Smooth muscle cell (in vitro differentiated cells): ENCODE measurements at regions not wholly inside any gene's neighbourhood (a gene's known extent, or its start where the extent isn't known, plus 50 kb on each side); places are given as distances from the start of the nearest gene placed in this dataset.
"Not testable (repeated sequence)": the region's sequence is repeated elsewhere in the genome, so short reads cannot be mapped to it uniquely, and the experiment has no call there.

Experiments
- DNase-seq: peaks from one replicate; lab custom pipeline; 2025; ENCODE audit not compliant: unreplicated experiment; lab: John Stamatoyannopoulos, UW
- H2AFZ ChIP-seq: fragments of 200-600 bp; sonication (generic); 2 replicates; pipeline ENCODE4 v1.6.0; 2016; ENCODE audit warnings: antibody characterized with exemption, low read depth, mild to moderate bottlenecking
- H3F3A ChIP-seq: fragments of 200-600 bp; sonication (generic); 2 replicates; pipeline ENCODE4 v1.6.0; 2017; ENCODE audit warnings: antibody characterized with exemption, low read depth
- H3K27ac ChIP-seq: fragments of 200-600 bp; sonication (generic); 2 replicates; pipeline ENCODE4 v1.5.1; 2016; ENCODE audit warnings: low read depth, mild to moderate bottlenecking
- H3K27me3 ChIP-seq: fragments of 200-600 bp; sonication (generic); 2 replicates; pipeline ENCODE4 v1.6.1; 2016; ENCODE audit warnings: low read depth, mild to moderate bottlenecking
- H3K36me3 ChIP-seq: fragments of 200-600 bp; sonication (generic); 2 replicates; pipeline ENCODE4 v1.5.1; 2016; ENCODE audit warnings: low read depth
- H3K4me1 ChIP-seq: fragments of 200-600 bp; sonication (generic); 2 replicates; pipeline ENCODE4 v1.5.1; 2016; ENCODE audit warnings: low read depth
- H3K4me2 ChIP-seq: fragments of 200-600 bp; sonication (generic); 2 replicates; pipeline ENCODE4 v1.6.0; 2016; ENCODE audit warnings: mild to moderate bottlenecking
- H3K4me3 ChIP-seq: fragments of 200-600 bp; sonication (generic); 2 replicates; pipeline ENCODE4 v1.5.1; 2016; ENCODE audit warnings: mild to moderate bottlenecking
- H3K79me2 ChIP-seq: fragments of 200-600 bp; sonication (generic); 2 replicates; pipeline ENCODE4 v1.6.0; 2016; ENCODE audit warnings: low read depth, mild to moderate bottlenecking
- H3K9ac ChIP-seq: fragments of 200-600 bp; sonication (generic); 2 replicates; pipeline ENCODE4 v1.6.0; 2016; ENCODE audit warnings: low read depth
- H3K9me3 ChIP-seq: fragments of 200-600 bp; sonication (generic); replicated peaks from 2 replicates; pipeline ENCODE4 v1.5.1; 2016; ENCODE audit warnings: low read depth
- H4K20me1 ChIP-seq: fragments of 200-600 bp; sonication (generic); 2 replicates; pipeline ENCODE4 v1.6.0; 2016; ENCODE audit warnings: low read depth
- WGBS: methylation state at CpG from one replicate; pipeline ENCODE4 v1.1.7; 2016; ENCODE audit warnings: low lambda C conversion rate; 5-methylcytosine and 5-hydroxymethylcytosine counted together

DNA sequence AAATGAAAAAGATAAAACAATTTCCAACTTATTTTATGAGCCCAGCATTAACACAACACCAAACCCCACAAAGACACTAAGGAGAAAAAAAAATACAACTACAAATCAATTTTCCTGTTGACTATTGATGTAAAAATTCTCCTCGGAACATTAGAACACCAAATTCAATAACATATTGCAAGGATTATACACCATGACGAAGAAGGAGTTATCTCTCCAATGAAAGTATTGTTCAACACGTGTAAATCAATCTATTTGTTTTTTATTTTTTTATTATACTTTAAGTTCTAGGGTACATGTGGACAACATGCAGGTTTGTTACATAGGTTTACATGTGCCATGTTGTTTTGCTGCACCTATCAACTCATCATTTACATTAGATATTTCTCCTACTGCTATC lies 1632.3 kb downstream of the SPATA31A7 start:
- not testable (repeated sequence) for H3K9ac ChIP-seq, DNase-seq, H3K36me3 ChIP-seq, H3F3A ChIP-seq, H3K27ac ChIP-seq, H4K20me1 ChIP-seq, H3K9me3 ChIP-seq, H2AFZ ChIP-seq, H3K4me2 ChIP-seq, H3K4me3 ChIP-seq, H3K4me1 ChIP-seq, H3K79me2 ChIP-seq
- 39% methylated on average over 3 of the region's 3 CpGs for WGBS
- peaks cover 18% of the 10 kb centered on the region for H3K27me3 ChIP-seq

DNA sequence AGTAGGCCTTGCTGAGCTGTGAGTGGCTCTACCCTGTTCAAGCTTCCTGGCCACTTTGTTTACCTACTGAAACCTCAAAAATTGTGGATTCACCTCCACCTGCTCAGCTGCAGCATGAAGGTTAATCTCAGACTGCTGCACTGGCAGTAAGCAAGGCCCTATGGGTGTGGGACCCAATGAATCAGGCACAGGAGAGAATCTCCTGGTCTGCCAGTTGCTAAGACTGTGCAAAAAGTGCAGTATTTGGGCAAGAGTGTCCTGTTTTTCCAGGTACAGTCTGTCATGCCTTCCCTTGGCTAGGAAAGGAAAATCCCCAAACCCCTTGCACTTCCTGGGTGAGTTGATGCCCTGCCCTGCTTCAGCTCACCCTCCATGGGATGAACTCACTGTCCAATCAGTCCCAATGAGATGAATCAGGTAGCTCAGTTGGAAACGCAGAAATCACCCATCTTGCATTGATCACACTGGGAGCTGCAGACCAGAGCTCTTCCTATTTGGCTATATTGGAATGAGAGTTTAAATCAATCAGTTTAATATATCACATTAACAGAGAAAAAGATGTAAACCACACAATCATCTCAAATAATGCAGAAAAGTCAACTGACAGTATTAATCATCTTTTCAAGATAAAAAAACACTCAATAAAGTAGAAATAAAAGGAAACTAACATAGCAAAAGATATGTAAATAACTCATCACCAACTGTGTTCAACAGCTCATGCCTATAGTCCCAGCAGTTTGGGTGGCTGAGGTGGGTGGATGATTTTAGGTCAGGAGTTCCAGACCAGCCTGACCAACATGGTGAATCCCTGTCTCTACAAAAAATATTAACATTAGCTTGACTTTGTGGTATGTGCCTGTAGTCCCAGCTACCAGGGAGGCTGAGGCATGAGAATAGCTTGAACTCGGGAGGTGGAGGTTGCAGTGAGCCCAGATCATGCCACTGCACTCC lies 1638.4 kb downstream of the SPATA31A7 start:
- DNase-seq, H3K9ac ChIP-seq, H3K4me1 ChIP-seq, H2AFZ ChIP-seq, H3F3A ChIP-seq, H3K36me3 ChIP-seq, H4K20me1 ChIP-seq, H3K4me2 ChIP-seq, H3K79me2 ChIP-seq, H3K4me3 ChIP-seq, H3K27ac ChIP-seq, H3K9me3 ChIP-seq: not testable (repeated sequence)
- WGBS = 41% methylated on average over 2 of the region's 2 CpGs
- H3K27me3 ChIP-seq = peaks cover 47% of the 10 kb centered on the region

DNA sequence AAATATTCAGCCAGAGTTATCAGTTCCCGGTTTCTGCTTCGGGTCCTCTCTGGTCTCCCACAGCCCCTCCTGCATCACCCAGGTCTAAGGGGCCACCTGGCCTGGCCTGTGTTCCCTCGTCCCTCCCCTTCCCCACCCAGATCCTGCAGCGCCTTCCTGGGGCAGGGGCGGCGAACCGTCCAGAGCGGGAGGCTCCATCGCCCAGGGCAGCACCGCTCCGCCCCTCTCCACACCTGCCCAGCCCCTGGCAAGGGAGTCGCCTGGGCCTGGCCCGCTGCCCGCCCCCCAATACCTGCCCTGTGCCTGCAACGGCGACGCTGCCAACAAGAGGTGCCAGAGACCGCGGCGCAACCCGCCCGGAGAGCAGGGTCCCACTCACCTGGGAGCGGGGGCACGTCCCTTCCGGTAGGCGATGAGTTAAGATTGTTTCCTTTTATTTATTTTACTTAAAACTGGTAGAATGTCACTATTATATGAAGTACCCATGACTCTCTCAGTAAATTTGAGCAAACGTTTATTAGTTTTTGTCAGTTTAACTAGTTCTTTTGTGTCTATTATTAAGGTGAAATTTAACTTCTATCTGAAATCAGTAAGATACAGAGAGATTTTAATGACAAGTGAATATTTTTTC lies 1641.1 kb downstream of the SPATA31A7 start:
- not testable (repeated sequence) for H3K4me1 ChIP-seq, H3K36me3 ChIP-seq, H3K27ac ChIP-seq, H3K4me3 ChIP-seq, DNase-seq, H3K9me3 ChIP-seq, H3K9ac ChIP-seq, H3K79me2 ChIP-seq, H4K20me1 ChIP-seq, H3F3A ChIP-seq, H3K4me2 ChIP-seq, H2AFZ ChIP-seq
- WGBS = 15% methylated on average over 27 of the region's 27 CpGs
- peaks cover 63% of the 10 kb centered on the region for H3K27me3 ChIP-seq

DNA sequence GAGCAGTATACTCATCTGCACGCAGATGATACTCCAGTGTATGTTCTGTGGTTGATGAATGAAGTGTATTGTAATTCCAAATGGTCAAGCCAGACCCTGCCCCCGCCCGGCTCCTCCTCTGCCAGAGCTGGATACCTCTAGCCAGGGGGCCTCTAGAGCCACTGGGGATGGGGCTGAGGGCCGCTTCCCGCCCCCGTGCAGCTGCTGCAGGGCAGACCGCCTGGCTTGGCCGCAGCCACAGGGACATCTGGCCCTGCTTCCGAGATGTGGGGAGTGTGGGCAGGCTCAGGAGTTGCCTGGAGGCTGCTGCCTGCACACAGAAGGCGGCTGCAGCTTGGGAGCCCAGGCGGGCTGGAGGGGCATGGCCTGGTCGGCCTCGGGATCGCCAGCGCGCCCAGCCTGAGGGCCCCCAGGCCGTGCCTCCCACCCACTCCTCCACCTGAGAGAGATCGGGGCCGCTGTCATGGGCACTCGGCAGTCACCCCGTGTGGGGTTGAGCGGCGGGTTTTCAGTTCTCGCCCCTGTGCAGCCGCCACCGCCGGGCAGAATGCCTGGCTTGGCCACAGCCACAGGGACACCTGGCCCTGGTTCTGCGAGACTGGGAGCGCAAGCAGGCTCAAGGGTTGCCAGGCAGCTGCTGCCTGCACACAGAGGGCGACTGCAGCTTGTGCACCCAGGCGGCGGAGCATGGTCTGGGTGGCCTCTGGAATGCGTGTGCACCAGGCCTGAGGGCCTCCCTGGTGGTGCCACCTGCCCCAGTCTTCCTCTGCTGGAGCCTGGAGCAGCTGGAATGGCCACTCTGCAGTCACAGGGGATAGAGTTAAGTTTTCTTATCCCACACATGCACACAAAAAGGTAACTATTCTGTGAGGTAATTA lies 1643.7 kb downstream of the SPATA31A7 start:
- not testable (repeated sequence) for H3K36me3 ChIP-seq, H3K4me3 ChIP-seq, H3K9ac ChIP-seq, H3K27ac ChIP-seq, H4K20me1 ChIP-seq, H3K4me1 ChIP-seq, H3K79me2 ChIP-seq, H2AFZ ChIP-seq, H3K4me2 ChIP-seq, H3K9me3 ChIP-seq, H3F3A ChIP-seq, DNase-seq
- WGBS = 31% methylated on average over 23 of the region's 33 CpGs
- peaks cover 69% of the 10 kb centered on the region for H3K27me3 ChIP-seq

DNA sequence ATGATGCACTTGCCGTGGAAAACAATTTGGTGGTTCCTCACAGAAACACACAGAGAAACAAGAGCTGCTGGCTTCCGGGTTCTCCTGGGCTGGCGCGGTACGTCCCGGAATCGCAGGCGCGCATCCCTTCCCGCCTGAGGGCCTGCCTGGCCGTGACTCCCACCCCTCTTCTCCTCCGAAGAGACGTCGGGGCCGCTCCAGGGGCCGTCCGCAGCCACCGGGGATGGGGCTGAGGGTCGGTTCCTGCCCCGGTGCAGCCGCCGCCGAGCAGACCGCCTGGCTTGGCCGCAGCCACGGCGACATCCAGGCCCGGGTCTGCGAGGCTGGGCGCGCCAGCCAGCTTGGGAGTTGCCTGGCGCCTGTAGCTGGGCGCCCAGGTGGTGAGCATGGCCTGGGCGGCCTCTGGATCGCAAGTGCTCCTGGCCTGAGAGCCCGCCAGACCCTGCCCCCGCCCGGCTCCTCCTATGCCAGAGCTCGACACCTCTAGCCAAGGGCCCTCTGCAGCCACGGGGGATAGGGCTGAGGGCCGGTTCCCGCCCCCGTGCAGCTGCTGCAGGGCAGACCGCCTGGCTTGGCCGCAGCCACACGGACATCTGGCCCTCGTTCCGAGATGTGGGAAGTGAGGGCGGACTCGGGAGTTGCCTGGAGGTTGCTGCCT lies 1647.5 kb downstream of the SPATA31A7 start:
- not testable (repeated sequence) for H3K36me3 ChIP-seq, DNase-seq, H2AFZ ChIP-seq, H3K9me3 ChIP-seq, H3K4me1 ChIP-seq, H3K79me2 ChIP-seq, H3K9ac ChIP-seq, H3K27ac ChIP-seq, H3F3A ChIP-seq, H4K20me1 ChIP-seq
- 14% methylated on average over 38 of the region's 50 CpGs for WGBS
- Histone ChIP-seq H3K27me3 (peaks cover 57% of the 10 kb centered on the region), H3K4me2 (peak overlapping the region; percentile 87), H3K4me3 (peak overlapping the region; percentile 48)

DNA sequence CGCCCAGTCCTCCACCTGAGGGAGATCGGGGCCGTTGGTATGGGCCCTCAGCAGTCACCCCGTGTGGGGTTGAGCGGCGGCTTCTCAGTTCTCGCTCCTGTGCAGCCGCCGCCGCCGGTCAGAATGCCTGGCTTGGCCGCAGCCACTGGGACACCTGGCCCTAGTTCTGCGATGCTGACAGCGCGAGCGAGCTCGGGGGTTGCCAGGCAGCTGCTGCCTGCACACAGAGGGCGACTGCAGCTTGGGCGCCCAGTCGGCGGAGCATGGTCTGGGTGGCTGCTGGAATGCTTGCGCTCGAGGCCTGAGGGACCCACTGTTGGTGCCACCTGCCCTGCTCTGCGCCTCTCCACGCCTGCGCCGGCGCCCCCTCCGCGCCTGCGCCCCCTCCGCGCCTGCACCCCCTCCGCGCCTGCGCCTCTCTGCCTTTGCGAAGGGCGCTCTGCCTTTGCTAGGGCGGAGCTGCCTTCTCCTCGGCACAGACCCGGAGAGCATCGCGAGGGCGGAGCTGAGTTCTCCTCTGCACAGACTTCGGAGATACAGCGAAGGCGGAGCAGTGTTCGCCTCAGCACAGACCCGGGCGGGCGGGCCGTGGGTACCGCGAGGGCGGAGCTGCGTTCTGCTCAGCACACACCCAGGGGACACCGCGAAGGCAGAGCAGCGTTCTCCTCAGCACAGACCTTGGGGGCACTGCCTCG lies 1648.3 kb downstream of the SPATA31A7 start:
- 6% methylated on average over 51 of the region's 60 CpGs for WGBS
- not testable (repeated sequence) for DNase-seq

DNA sequence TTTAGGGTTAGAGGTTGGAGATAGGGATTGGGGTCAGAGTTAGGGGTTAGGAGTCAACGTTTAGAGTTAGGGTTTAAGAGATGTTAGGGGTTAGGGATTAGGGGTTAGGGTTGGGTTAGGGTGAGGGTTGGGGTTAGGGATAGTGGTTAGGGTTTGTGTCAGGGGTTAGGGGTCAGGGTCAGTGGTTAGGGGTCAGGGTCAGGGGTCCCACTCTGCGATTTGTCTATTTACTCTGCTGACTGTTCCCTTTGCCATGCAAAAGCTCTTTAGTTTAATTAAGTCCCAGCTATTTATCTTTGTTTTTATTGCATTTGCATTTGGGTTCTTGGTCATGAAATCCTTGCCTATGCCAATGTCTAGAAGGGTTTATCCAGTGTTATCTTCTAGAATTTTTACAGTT lies 1649.3 kb downstream of the SPATA31A7 start:
- 27% methylated on average over 1 of the region's 2 CpGs for WGBS
- not testable (repeated sequence) for H3K9ac ChIP-seq, H3K4me3 ChIP-seq, DNase-seq, H3K79me2 ChIP-seq, H2AFZ ChIP-seq, H3K36me3 ChIP-seq, H3K4me1 ChIP-seq, H4K20me1 ChIP-seq, H3K27ac ChIP-seq, H3K4me2 ChIP-seq, H3F3A ChIP-seq, H3K9me3 ChIP-seq
- peaks cover 60% of the 10 kb centered on the region for H3K27me3 ChIP-seq

More for the DNA sequence above, 1648.3 kb downstream of the SPATA31A7 start:
- not testable (repeated sequence) for H2AFZ ChIP-seq, H3K79me2 ChIP-seq, H3K27ac ChIP-seq, H3K36me3 ChIP-seq, H3K9ac ChIP-seq, H4K20me1 ChIP-seq, H3K4me1 ChIP-seq, H3K9me3 ChIP-seq, H3F3A ChIP-seq
- H3K4me3 ChIP-seq = peak overlapping the region; percentile 48
- H3K4me2 ChIP-seq = peak overlapping the region; percentile 87
- peaks cover 65% of the 10 kb centered on the region for H3K27me3 ChIP-seq
